AG09309 (cell line): ENCODE measurements at regions not wholly inside any gene's neighbourhood (a gene's known extent, or its start where the extent isn't known, plus 50 kb on each side); places are given as distances from the start of the nearest gene placed in this dataset.

Experiments
- DNase-seq: peaks from one replicate; pipeline ENCODE4 v3.0.0-alpha.2; 2010; ENCODE audit warnings: low read depth
- H3K4me3 ChIP-seq: 2 replicates; pipeline ENCODE4 v1.5.1; 2011; ENCODE audit warnings: mild to moderate bottlenecking, low read depth, low read length, moderate library complexity; ENCODE audit not compliant: control insufficient read depth
- CTCF ChIP-seq: IDR thresholded peaks from 2 replicates; pipeline ENCODE4 v1.5.1; 2011; ENCODE audit warnings: mild to moderate bottlenecking, low read depth, low read length, inconsistent platforms; ENCODE audit not compliant: insufficient read depth, control insufficient read depth; ENCODE audit errors: missing control alignments

DNA sequence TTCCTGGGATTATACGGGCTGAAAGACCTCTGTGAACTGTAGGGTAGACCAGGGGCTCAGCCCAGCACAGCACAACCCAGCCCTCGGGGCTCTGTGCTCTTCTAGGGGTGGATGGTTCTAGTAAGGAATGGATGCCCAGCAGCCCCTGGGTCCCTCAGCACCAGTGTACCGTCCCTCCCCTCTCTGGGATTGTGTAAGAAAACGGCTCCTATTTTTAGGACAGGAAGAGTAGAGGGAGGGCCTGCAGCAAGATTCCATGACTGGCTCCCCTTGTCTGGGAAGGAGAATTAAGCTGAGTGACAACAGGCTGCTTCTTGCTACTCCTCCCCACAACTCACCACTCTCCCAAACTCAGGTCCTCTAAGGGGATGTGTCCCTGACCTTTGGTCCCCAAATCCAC, 270.8 kb upstream of the TOPAZ1 start:
- no peak for DNase-seq
- H3K4me3 ChIP-seq: no peak overlapping the region
- TF ChIP-seq CTCF: no peak

GRCh38 chr3:43971486-43971885, 270.2 kb upstream of the TOPAZ1 start:
- H3K4me3 ChIP-seq: no peak overlapping the region
- DNase-seq: no peak
- no peak for TF ChIP-seq CTCF

DNA sequence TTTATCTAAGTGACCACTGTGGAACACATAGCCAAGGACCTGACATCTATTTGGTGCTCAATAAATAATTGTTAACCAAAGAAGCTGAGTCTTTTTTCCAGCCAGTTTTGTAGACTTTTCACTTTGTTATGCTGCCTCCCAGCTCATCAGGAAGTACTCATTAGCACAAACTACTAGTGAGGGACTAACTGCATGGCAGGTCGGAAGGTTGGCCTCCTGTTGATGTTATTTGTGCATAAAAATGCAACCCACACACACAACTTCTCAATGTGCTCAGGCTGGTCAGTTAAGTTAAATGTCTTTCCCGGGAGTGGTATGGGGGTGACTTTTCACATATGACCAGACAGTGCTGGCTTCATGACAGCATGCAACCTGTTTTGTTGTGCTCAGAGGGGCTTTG, 263.0 kb upstream of the TOPAZ1 start:
- no peak for DNase-seq
- no peak for TF ChIP-seq CTCF
- no peak overlapping the region for H3K4me3 ChIP-seq

DNA sequence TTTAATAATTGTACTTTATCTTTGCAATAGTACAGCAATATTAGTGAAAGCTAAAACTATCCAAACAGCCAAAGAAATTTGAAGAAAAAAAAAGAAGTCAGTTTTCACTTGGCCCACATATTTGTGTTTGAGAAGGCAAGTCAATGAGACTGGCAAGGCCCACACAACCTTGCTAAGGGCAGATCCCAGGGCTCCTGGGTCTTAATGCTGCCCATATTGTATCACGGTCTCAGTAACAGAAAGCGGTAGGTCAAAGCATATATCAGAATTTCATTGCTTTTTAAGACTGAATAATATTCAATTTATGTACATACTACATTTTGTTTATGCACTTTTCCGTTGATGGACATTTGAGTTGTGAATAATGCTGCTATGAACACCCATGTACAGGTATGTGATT, 262.0 kb upstream of the TOPAZ1 start:
- no peak for DNase-seq
- H3K4me3 ChIP-seq: no peak overlapping the region
- TF ChIP-seq CTCF: no peak

DNA sequence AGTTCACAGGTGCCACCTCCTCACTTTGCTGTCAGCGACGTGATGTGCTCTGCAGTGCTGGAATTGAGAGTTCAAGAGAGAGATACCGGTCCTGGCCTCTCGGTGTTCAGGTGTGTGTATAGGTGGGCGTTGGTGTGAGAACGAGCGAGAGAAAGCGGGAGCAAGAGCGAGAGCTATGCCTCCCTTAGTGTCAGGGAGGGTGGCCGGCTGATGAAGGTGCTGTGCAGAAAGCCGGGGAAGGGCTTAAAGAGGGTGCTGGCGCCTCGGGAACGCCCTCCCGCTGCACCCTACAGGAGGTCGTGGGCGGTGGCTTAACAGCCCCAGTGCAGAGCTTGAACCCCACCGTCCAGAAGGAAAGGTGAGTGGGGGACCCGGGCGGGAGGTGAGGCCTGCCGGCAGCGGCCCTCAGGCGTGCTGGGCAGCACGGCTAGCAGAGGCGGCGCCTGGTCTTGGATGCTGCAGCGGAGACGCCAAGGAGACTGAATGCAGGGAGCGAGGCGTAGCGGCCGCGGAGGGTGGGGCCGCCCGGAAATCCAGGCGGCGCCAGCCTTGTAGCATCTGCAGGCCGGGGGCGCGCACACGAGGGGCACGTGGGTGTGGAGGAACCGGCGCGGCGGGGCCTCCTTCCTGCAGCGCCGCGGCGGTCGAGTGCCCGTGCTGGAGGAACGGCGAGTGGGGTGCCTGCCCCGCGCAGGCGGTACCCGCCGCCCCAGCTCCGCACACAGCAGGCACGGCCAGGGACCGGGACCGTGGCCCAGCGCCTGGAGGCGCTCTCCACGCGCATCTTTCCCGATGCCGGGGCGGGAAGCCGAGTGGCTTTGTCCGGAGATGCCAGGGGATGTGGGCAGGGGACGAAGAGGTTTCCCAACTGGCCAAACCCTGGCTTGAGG, 246.8 kb upstream of the TOPAZ1 start:
- H3K4me3 ChIP-seq: peak overlapping the region; percentile 70
- no peak for DNase-seq
- no peak for TF ChIP-seq CTCF

- no peak for TF ChIP-seq CTCF
- H3K4me3 ChIP-seq: peak overlapping the region; percentile 70
- no peak for DNase-seq
Observed at GRCh38 chr3:43995547-43996378, 245.9 kb upstream of the TOPAZ1 start.
